ENCODE measurements at regions not wholly inside any gene's neighbourhood (a gene's known extent, or its start where the extent isn't known, plus 50 kb on each side); places are given as distances from the start of the nearest gene placed in this dataset.
A peak's percentile ranks its signal among the peaks of the same experiment; 100 is the strongest.

- Mint-ChIP-seq H3K4me3 (ENCODE audit: low read depth) (peak overlapping the region; percentile 44), H3K9me3 (ENCODE audit: low read depth) (no peaks in the 10 kb centered on the region), H3K27me3 (peaks cover 70% of the 10 kb centered on the region), H3K36me3 (ENCODE audit: insufficient read depth) (no peaks in the 10 kb centered on the region), H3K27ac (peak overlapping the region; percentile 49), H3K4me1 (ENCODE audit: low read depth) (peaks cover 20% of the 10 kb centered on the region)
- no peak for TF ChIP-seq CTCF (IDR thresholded peaks at IDR 0.05; ENCODE audit: unreplicated experiment)
- DNase-seq (ENCODE audit: low spot score, unreplicated experiment), result no peak
Observed at GRCh38 chr6:166005401-166005943, 162.2 kb downstream of the TBXT start.

DNA sequence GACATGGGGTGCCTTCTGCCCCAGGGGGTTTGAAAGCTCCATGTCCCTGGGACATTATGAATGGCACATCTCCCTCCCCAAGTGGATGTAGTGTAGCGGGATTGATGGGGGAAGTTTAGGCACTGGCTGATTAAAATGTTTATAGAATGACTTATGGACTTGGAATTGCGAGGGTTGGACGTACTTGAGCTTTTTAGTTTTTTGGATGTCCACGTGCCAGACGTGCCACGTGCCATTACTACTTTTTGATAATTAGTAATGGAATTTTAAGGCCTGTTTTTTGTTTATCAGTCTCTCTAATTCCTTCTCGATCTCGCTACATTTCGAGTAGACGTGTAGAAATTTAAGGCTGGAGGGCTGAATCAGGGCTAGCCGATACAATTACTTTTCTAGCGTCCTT, 162.8 kb downstream of the TBXT start:
- Mint-ChIP-seq H3K27ac (no peak overlapping the region), H3K4me3 (ENCODE audit: low read depth) (no peak overlapping the region), H3K27me3 (peaks cover 64% of the 10 kb centered on the region), H3K36me3 (ENCODE audit: insufficient read depth) (no peaks in the 10 kb centered on the region), H3K4me1 (ENCODE audit: low read depth) (peaks cover 20% of the 10 kb centered on the region), H3K9me3 (ENCODE audit: low read depth) (no peaks in the 10 kb centered on the region)
- DNase-seq (ENCODE audit: low spot score, unreplicated experiment), result no peak
- TF ChIP-seq CTCF (IDR thresholded peaks at IDR 0.05; ENCODE audit: unreplicated experiment), result no peak

DNA sequence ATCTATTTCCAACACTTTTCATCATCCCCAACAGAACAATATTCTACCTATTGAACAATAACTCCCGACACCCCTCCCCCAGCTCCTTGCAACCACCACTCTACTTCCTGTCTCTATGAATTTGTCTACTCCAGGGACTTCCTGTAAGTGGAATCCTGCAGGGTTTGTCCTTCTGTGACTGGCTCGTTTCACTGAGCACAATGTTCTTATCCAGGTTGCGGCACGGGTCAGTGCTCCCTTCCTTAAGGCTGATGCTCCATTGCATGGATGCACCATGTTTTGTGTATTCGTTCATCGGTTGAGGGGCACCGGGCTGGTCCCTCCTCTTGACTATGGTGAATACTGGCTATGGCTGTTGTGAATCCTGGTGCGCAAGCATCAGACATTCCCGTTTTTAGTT, 163.2 kb downstream of the TBXT start:
- Mint-ChIP-seq H3K27me3 (peaks cover 62% of the 10 kb centered on the region), H3K36me3 (ENCODE audit: insufficient read depth) (no peaks in the 10 kb centered on the region), H3K9me3 (ENCODE audit: low read depth) (no peaks in the 10 kb centered on the region), H3K27ac (no peak overlapping the region), H3K4me1 (ENCODE audit: low read depth) (peaks cover 20% of the 10 kb centered on the region), H3K4me3 (ENCODE audit: low read depth) (no peak overlapping the region)
- DNase-seq (ENCODE audit: low spot score, unreplicated experiment), result no peak
- no peak for TF ChIP-seq CTCF (IDR thresholded peaks at IDR 0.05; ENCODE audit: unreplicated experiment)

- Mint-ChIP-seq H3K4me1 (ENCODE audit: low read depth) (peaks cover 17% of the 10 kb centered on the region), H3K4me3 (ENCODE audit: low read depth) (no peak overlapping the region), H3K27me3 (peaks cover 61% of the 10 kb centered on the region), H3K36me3 (ENCODE audit: insufficient read depth) (no peaks in the 10 kb centered on the region), H3K27ac (no peak overlapping the region), H3K9me3 (ENCODE audit: low read depth) (no peaks in the 10 kb centered on the region)
- no peak for TF ChIP-seq CTCF (IDR thresholded peaks at IDR 0.05; ENCODE audit: unreplicated experiment)
- no peak for DNase-seq (ENCODE audit: low spot score, unreplicated experiment)
Observed at GRCh38 chr6:166003569-166003968, 164.1 kb downstream of the TBXT start.

DNA sequence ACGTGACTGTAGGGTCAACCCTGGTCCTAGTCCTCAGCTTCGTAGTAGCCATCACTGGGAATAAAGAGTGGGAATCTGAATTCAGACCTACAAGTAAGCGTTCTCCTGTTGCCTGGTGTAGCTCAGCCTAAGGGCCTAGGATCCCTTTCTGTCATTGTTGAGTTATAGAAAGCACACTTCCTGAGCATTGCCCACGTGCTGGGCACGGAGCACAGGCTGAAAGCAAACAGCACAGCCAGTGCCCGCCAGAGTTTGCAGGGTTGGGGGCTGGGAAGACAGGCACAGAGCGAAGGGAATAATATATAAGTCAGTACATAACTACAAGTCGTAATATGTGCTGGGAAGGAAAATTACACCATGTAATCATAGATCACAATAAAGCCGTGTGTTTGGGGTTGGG, 166.3 kb downstream of the TBXT start:
- peaks cover 47% of the 10 kb centered on the region for H3K27me3 Mint-ChIP-seq
- no peaks in the 10 kb centered on the region for H3K9me3 Mint-ChIP-seq (ENCODE audit: low read depth)
- no peak for TF ChIP-seq CTCF (IDR thresholded peaks at IDR 0.05; ENCODE audit: unreplicated experiment)
- no peak overlapping the region for H3K27ac Mint-ChIP-seq
- peaks cover 10% of the 10 kb centered on the region for H3K4me1 Mint-ChIP-seq (ENCODE audit: low read depth)
- no peaks in the 10 kb centered on the region for H3K36me3 Mint-ChIP-seq (ENCODE audit: insufficient read depth)
- no peak overlapping the region for H3K4me3 Mint-ChIP-seq (ENCODE audit: low read depth)
- no peak for DNase-seq (ENCODE audit: low spot score, unreplicated experiment)
